Mesenchymal stem cell (in vitro differentiated cells and primary cell): ENCODE measurements at regions not wholly inside any gene's neighbourhood (a gene's known extent, or its start where the extent isn't known, plus 50 kb on each side); places are given as distances from the start of the nearest gene placed in this dataset.

Experiments
- DNase-seq: peaks from one replicate; pipeline ENCODE4 v3.0.0-alpha.2; 2013
- H2AFZ ChIP-seq: one replicate; pipeline ENCODE4 v1.6.1; 2013; ENCODE audit warnings: low read depth, mild to moderate bottlenecking, control low read depth, inconsistent platforms, low read length, moderate library complexity
- H2AK5ac ChIP-seq: 2 replicates; pipeline ENCODE4 v1.6.1; 2013; ENCODE audit warnings: low read length, moderate library complexity, mild to moderate bottlenecking, inconsistent platforms; ENCODE audit not compliant: severe bottlenecking
- H2BK120ac ChIP-seq: one replicate; pipeline ENCODE4 v1.6.1; 2013; ENCODE audit warnings: low read depth, mild to moderate bottlenecking, inconsistent platforms, low read length, moderate library complexity
- H2BK12ac ChIP-seq, 2 experiments: one replicate each; pipeline ENCODE4 v1.6.1; 2013; ENCODE audit warnings: inconsistent platforms in 2 of 2, low read length in 2 of 2, mild to moderate bottlenecking in 2 of 2, moderate library complexity in 2 of 2, control low read depth in 1 of 2
- H2BK15ac ChIP-seq: one replicate; pipeline ENCODE4 v1.6.1; 2013; ENCODE audit warnings: mild to moderate bottlenecking, low read depth, inconsistent platforms; ENCODE audit not compliant: poor library complexity, severe bottlenecking
- H2BK5ac ChIP-seq: 2 replicates; pipeline ENCODE4 v1.6.1; 2013; ENCODE audit warnings: low read depth, mild to moderate bottlenecking, low read length, control low read depth, inconsistent platforms; ENCODE audit not compliant: poor library complexity, severe bottlenecking
- H3K14ac ChIP-seq, 2 experiments: one replicate each; pipeline ENCODE4 v1.6.1; 2013; ENCODE audit warnings: inconsistent platforms in 2 of 2, low read length in 2 of 2, control low read depth in 1 of 2, mild to moderate bottlenecking in 1 of 2, moderate library complexity in 1 of 2
- H3K18ac ChIP-seq, 2 experiments: one replicate each; pipeline ENCODE4 v1.6.1; 2013; ENCODE audit warnings: inconsistent platforms in 2 of 2, low read length in 2 of 2, control low read depth in 1 of 2, low read depth in 1 of 2, mild to moderate bottlenecking in 1 of 2
- H3K23ac ChIP-seq, 2 experiments: one replicate each; pipeline ENCODE4 v1.6.1; 2013; ENCODE audit warnings: inconsistent platforms in 2 of 2, low read length in 2 of 2, mild to moderate bottlenecking in 2 of 2, moderate library complexity in 2 of 2, control low read depth in 1 of 2
- H3K27ac ChIP-seq: 2 replicates; pipeline ENCODE4 v1.5.1; 2013; ENCODE audit warnings: mild to moderate bottlenecking, moderate library complexity, low read length, control low read depth, inconsistent platforms; ENCODE audit not compliant: poor library complexity, severe bottlenecking
- H3K27me3 ChIP-seq, 2 experiments: 2 replicates each; pipeline versions ENCODE4 v1.6.1 to v1.7.0; 2013; ENCODE audit warnings: low read length in 2 of 2, mild to moderate bottlenecking in 2 of 2, moderate library complexity in 2 of 2, control low read depth in 1 of 2, inconsistent platforms in 1 of 2; ENCODE audit not compliant: control insufficient read depth in 1 of 2, insufficient read depth in 1 of 2
- H3K36me3 ChIP-seq, 2 experiments: 2 replicates each; pipeline versions ENCODE4 v1.6.1 to v1.7.0; 2013; ENCODE audit warnings: low read length in 2 of 2, control low read depth in 1 of 2, inconsistent platforms in 1 of 2, low read depth in 1 of 2, mild to moderate bottlenecking in 1 of 2; ENCODE audit not compliant: insufficient read depth in 2 of 2, control insufficient read depth in 1 of 2
- H3K4ac ChIP-seq, 2 experiments: one replicate each; pipeline ENCODE4 v1.6.1; 2013; ENCODE audit warnings: inconsistent platforms in 2 of 2, low read length in 2 of 2, mild to moderate bottlenecking in 2 of 2, moderate library complexity in 2 of 2, control low read depth in 1 of 2, low read depth in 1 of 2
- H3K4me1 ChIP-seq: 2 replicates; pipeline ENCODE4 v1.6.1; 2013; ENCODE audit warnings: low read depth, low read length, control low read depth; ENCODE audit not compliant: control insufficient read depth, insufficient read depth
- H3K4me2 ChIP-seq: 2 replicates; pipeline ENCODE4 v1.6.1; 2013; ENCODE audit warnings: low read length, mild to moderate bottlenecking, inconsistent platforms; ENCODE audit not compliant: poor library complexity, severe bottlenecking
- H3K4me3 ChIP-seq, 2 experiments: 2 replicates each; pipeline versions ENCODE4 v1.5.1 to v1.7.0; 2013; ENCODE audit warnings: low read length in 2 of 2, mild to moderate bottlenecking in 2 of 2, control low read depth in 1 of 2, low read depth in 1 of 2; ENCODE audit not compliant: insufficient read depth in 1 of 2
- H3K79me1 ChIP-seq: replicated peaks from 2 replicates; pipeline ENCODE4 v1.6.1; 2013; ENCODE audit warnings: mild to moderate bottlenecking, control low read depth, low read length, inconsistent platforms; ENCODE audit not compliant: poor library complexity, severe bottlenecking
- H3K9ac ChIP-seq: 2 replicates; pipeline ENCODE4 v1.7.0; 2013; ENCODE audit warnings: mild to moderate bottlenecking, low read length, moderate library complexity
- H3K9me3 ChIP-seq: 2 replicates; pipeline ENCODE4 v1.7.0; 2013; ENCODE audit warnings: mild to moderate bottlenecking, low read length; ENCODE audit not compliant: control insufficient read depth
- H4K8ac ChIP-seq: one replicate; pipeline ENCODE4 v1.6.1; 2013; ENCODE audit warnings: inconsistent platforms, mild to moderate bottlenecking, low read length, moderate library complexity
- H4K91ac ChIP-seq: one replicate; pipeline ENCODE4 v1.6.1; 2013; ENCODE audit warnings: mild to moderate bottlenecking, low read length, inconsistent platforms
- WGBS: methylation state at CpG from one replicate; pipeline ENCODE4 v1.1.7; 2013; ENCODE audit warnings: mixed read lengths; 5-methylcytosine and 5-hydroxymethylcytosine counted together

GRCh38 chr7:80334908-80335307, 177.0 kb downstream of the GNAT3 start:
- no peak overlapping the region for H3K9ac ChIP-seq
- no peak overlapping the region for H2AFZ ChIP-seq
- H3K79me1 ChIP-seq = no peaks in the 10 kb centered on the region
- H2BK15ac ChIP-seq = no peak overlapping the region
- no peaks in the 10 kb centered on the region for H3K27me3 ChIP-seq
- no peak overlapping the region for H3K23ac ChIP-seq
- H3K4me1 ChIP-seq = no peaks in the 10 kb centered on the region
- no peak overlapping the region for H2BK120ac ChIP-seq
- H2AK5ac ChIP-seq = no peak overlapping the region
- H3K36me3 ChIP-seq = no peaks in the 10 kb centered on the region
- H4K8ac ChIP-seq = no peak overlapping the region
- no peaks in the 10 kb centered on the region for H3K9me3 ChIP-seq
- H3K18ac ChIP-seq = peak overlapping the region in 1 of 2 experiments; percentile 66
- no peak overlapping the region for H3K27ac ChIP-seq
- H2BK12ac ChIP-seq = no peak overlapping the region
- peak overlapping the region in 1 of 2 experiments; percentile 28 for H3K4ac ChIP-seq
- no peak overlapping the region for H3K4me2 ChIP-seq
- no peak overlapping the region for H4K91ac ChIP-seq
- no peak overlapping the region for H3K4me3 ChIP-seq
- DNase-seq = peak; percentile 64
- H2BK5ac ChIP-seq = no peak overlapping the region
- no peak overlapping the region for H3K14ac ChIP-seq

GRCh38 chr7:80334196-80334595, 177.7 kb downstream of the GNAT3 start:
- peak overlapping the region in 1 of 2 experiments; percentile 64 for H3K18ac ChIP-seq
- no peaks in the 10 kb centered on the region for H3K36me3 ChIP-seq
- no peak overlapping the region for H2AK5ac ChIP-seq
- H3K4me1 ChIP-seq = no peaks in the 10 kb centered on the region
- H3K4me3 ChIP-seq = no peak overlapping the region
- H3K4me2 ChIP-seq = no peak overlapping the region
- DNase-seq = peak; percentile 38
- 100% methylated on average over 1 of the region's 1 CpG for WGBS
- no peak overlapping the region for H3K14ac ChIP-seq
- H3K4ac ChIP-seq = peak overlapping the region; percentile 55
- no peak overlapping the region for H2AFZ ChIP-seq
- H3K79me1 ChIP-seq = no peaks in the 10 kb centered on the region
- H3K27ac ChIP-seq = no peak overlapping the region
- no peak overlapping the region for H4K91ac ChIP-seq
- H2BK12ac ChIP-seq = peak overlapping the region; percentile 2 to 67
- H2BK5ac ChIP-seq = no peak overlapping the region
- H3K23ac ChIP-seq = no peak overlapping the region
- H2BK120ac ChIP-seq = peak overlapping the region; percentile 54
- H3K9ac ChIP-seq = no peak overlapping the region
- no peaks in the 10 kb centered on the region for H3K9me3 ChIP-seq
- H2BK15ac ChIP-seq = no peak overlapping the region
- H4K8ac ChIP-seq = no peak overlapping the region
- no peaks in the 10 kb centered on the region for H3K27me3 ChIP-seq

GRCh38 chr7:80333040-80333439, 178.8 kb downstream of the GNAT3 start:
- H3K23ac ChIP-seq = no peak overlapping the region
- no peak overlapping the region for H3K27ac ChIP-seq
- no peaks in the 10 kb centered on the region for H3K9me3 ChIP-seq
- no peak for DNase-seq
- H3K36me3 ChIP-seq = no peaks in the 10 kb centered on the region
- H2AK5ac ChIP-seq = no peak overlapping the region
- H2BK5ac ChIP-seq = no peak overlapping the region
- no peak overlapping the region for H3K4me3 ChIP-seq
- H3K4me2 ChIP-seq = no peak overlapping the region
- no peaks in the 10 kb centered on the region for H3K79me1 ChIP-seq
- no peaks in the 10 kb centered on the region for H3K27me3 ChIP-seq
- H3K9ac ChIP-seq = no peak overlapping the region
- H2BK120ac ChIP-seq = peak overlapping the region; percentile 9
- WGBS = 100% methylated on average over 1 of the region's 1 CpG
- no peak overlapping the region for H3K4ac ChIP-seq
- H2BK15ac ChIP-seq = peak overlapping the region; percentile 19
- H3K14ac ChIP-seq = no peak overlapping the region
- no peaks in the 10 kb centered on the region for H3K4me1 ChIP-seq
- no peak overlapping the region for H2AFZ ChIP-seq
- H2BK12ac ChIP-seq = no peak overlapping the region
- peak overlapping the region; percentile 43 to 76 for H3K18ac ChIP-seq
- H4K91ac ChIP-seq = peak overlapping the region; percentile 35
- H4K8ac ChIP-seq = no peak overlapping the region

- Histone ChIP-seq H3K4ac (peak overlapping the region in 1 of 2 experiments; percentile 37), H3K18ac (no peak overlapping the region), H2BK12ac (no peak overlapping the region), H2BK15ac (no peak overlapping the region), H3K79me1 (no peaks in the 10 kb centered on the region), H3K14ac (no peak overlapping the region), H2BK5ac (no peak overlapping the region), H3K27ac (no peak overlapping the region), H3K4me2 (no peak overlapping the region), H2AFZ (no peak overlapping the region), H3K23ac (no peak overlapping the region), H3K36me3 (no peaks in the 10 kb centered on the region), H3K4me3 (no peak overlapping the region), H3K27me3 (no peaks in the 10 kb centered on the region), H2AK5ac (no peak overlapping the region), H2BK120ac (peak overlapping the region; percentile 76), H3K4me1 (no peaks in the 10 kb centered on the region), H4K8ac (no peak overlapping the region), H3K9me3 (no peaks in the 10 kb centered on the region), H4K91ac (no peak overlapping the region), H3K9ac (peak overlapping the region; percentile 11)
- DNase-seq = peak; percentile 57
Observed at GRCh38 chr7:80330434-80330833, 181.4 kb downstream of the GNAT3 start.
